GM12864 (cell line): ENCODE measurements at regions not wholly inside any gene's neighbourhood (a gene's known extent, or its start where the extent isn't known, plus 50 kb on each side); places are given as distances from the start of the nearest gene placed in this dataset.
"Not testable (repeated sequence)": the region's sequence is repeated elsewhere in the genome, so short reads cannot be mapped to it uniquely, and the experiment has no call there.

Experiments
- DNase-seq: peaks from one replicate; pipeline ENCODE4 v3.0.0-alpha.2; 2011; ENCODE audit warnings: low read depth
- H3K4me3 ChIP-seq: 2 replicates; pipeline ENCODE4 v1.5.1; 2011; ENCODE audit warnings: mild to moderate bottlenecking, low read depth, low read length, control low read depth
- TF ChIP-seq, protein P1 (sequence below): IDR thresholded peaks from 2 replicates; pipeline ENCODE4 v1.5.1; 2011; ENCODE audit warnings: low read depth, mild to moderate bottlenecking, moderate library complexity, low read length, control low read depth, inconsistent platforms; ENCODE audit errors: missing control alignments

DNA sequence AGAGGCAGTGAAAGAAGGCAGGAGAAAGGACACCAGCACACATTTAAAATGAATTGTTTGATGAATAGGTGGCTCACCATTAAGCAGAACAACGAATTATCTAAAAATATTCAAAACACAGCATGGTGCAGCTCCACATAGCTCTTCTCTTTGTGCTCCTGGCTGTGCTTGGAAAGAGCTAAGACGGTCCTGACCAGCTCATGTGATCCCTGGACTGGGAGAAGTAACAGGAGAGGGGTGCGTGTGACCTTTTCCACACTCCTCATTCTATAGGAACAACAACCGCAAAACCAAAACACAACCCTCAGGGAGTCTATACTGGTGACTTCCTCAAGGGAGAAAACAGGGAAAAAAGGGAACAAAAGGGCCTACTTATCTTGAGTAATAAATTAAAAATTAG is 140.5 kb downstream of the DIRAS2 start:
- no peak overlapping the region for H3K4me3 ChIP-seq
- TF ChIP-seq, protein P1, sequence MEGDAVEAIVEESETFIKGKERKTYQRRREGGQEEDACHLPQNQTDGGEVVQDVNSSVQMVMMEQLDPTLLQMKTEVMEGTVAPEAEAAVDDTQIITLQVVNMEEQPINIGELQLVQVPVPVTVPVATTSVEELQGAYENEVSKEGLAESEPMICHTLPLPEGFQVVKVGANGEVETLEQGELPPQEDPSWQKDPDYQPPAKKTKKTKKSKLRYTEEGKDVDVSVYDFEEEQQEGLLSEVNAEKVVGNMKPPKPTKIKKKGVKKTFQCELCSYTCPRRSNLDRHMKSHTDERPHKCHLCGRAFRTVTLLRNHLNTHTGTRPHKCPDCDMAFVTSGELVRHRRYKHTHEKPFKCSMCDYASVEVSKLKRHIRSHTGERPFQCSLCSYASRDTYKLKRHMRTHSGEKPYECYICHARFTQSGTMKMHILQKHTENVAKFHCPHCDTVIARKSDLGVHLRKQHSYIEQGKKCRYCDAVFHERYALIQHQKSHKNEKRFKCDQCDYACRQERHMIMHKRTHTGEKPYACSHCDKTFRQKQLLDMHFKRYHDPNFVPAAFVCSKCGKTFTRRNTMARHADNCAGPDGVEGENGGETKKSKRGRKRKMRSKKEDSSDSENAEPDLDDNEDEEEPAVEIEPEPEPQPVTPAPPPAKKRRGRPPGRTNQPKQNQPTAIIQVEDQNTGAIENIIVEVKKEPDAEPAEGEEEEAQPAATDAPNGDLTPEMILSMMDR: no peak
- no peak for DNase-seq

DNA sequence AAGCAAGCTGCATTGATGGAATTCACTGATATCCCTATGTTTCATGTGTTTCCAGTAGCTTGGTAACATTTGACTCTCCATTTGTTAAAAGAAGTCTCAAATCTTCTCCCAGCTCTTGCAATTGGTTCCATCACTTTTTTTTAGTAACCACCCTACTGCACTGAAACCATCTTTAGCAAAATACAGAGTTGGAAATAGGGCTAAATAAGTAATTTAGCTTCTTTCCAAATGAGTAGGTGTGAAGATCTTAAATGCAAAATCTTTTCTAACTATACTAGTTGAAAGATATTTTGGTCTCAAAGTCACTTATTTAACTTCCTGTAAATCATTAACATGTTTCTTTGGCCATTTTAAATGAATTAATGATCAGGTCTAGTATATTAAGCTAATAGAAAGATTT is 138.1 kb downstream of the DIRAS2 start:
- DNase-seq: no peak
- H3K4me3 ChIP-seq: no peak overlapping the region
- TF ChIP-seq, protein P1: no peak

DNA sequence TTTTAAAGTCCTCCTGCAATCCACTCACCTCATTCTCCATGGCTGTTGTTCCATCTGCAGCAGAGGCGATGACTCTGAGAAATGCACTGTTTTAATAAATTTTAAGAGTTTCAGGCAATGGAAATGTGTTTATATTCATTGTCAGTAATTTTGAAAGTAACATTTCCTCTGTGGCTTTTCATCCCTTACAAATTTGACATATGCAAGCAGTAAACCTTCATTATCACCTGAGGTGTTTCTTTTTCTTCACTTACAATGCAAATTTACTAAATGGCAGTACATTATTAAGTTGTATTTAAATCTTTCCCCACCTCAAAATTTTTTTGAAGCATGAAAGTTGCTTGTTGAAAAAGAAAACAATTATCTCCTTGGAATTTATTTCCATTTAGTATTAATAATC is 136.9 kb downstream of the DIRAS2 start:
- no peak for DNase-seq
- TF ChIP-seq, protein P1: no peak
- H3K4me3 ChIP-seq: no peak overlapping the region

DNA sequence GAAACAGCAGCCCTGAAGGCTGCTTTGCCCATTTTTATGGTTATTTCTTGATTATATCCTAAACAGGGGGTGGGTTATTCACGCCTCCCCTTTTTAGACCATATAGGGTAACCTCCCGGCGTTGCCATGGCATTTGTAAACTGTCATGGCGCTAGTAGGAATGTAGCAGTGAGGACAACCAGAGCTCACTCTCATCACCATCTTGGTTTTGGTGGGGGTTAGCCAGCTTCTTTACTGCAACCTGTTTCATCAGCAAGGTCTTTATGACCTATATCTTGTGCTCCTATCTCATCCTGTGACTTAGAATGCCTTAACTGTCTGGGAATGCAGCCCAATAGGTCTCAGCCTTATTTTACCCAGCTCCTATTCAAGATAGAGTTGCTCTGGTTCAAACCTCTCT is 136.2 kb downstream of the DIRAS2 start:
- not testable (repeated sequence) for H3K4me3 ChIP-seq, DNase-seq

DNA sequence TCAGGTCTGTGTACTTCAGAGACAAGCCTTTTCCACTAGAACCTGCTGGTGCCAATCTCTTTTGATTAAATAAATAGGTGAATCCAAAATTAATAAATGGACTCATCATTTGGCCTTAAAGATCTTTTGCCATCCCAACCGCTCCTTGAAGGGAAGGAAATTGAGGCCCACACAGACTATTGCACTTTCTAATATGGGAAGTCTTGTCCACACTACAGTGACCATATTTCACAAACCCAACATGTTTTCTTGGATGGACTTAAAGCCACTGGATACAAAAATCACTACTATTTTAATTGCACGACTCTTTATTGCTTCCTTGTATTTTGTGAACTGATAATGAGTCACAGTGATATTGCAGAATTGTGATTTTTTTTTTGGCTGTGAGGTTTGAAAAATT is 135.0 kb downstream of the DIRAS2 start:
- H3K4me3 ChIP-seq: no peak overlapping the region
- TF ChIP-seq, protein P1: no peak
- no peak for DNase-seq

DNA sequence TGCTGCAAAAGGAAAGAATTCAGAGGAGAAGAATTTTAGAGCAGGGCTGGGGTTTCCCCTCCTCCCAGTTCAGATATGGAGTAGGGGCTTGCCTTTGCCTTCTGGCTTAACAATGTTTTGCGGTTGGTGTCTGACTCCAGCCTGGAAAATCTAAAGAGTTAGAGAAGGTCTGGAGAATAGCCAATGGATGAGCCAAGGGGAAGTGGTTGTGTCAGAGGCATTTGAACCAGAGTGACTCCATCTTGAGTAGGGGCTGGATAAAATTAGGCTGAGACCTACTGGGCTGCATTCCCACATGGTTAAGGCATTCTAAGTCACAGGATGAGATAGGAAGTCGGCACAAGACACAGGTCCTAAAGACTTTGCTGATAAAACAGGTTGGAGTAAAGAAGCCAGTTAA is 133.7 kb downstream of the DIRAS2 start:
- no peak for DNase-seq
- TF ChIP-seq, protein P1: no peak
- no peak overlapping the region for H3K4me3 ChIP-seq

DNA sequence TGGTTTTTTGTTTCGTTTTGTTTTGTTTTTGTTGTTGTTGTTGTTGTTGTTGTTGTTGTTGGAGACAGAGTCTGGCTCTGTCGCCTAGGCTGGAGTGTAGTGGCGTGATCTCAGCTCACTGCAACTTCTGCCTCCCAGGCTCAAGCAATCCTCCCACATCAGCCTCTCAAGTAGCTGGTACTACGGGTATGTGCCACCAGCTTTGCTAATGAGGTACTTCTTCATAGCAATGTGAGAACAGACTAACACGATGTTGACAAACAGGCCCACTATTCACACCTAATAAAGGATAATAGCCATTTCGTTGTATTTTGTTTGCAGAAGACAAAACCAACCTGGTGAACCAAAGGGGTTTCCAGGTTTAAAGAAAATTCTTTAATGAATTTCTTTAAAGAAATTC is 130.9 kb downstream of the DIRAS2 start:
- H3K4me3 ChIP-seq: no peak overlapping the region
- TF ChIP-seq, protein P1: no peak
- no peak for DNase-seq

DNA sequence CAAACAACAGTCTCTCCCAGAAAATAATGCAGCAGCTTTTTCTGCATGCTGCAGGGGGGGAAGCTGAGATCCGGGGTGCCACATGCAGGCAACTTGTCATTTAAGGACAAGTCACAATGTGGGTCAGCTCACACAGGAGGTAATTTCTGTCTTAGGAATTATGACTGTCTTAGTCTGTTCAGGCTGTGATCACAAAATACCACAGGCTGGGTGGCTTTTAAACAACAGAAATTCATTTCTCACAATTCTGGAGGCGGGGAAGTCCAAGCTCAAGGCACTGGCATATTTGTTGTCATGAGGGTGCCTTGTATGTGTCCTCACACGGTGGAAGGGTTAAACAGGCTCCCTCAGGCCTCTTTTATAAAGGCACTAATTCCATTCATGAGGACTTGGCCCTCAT is 127.7 kb downstream of the DIRAS2 start:
- TF ChIP-seq, protein P1: no peak
- no peak overlapping the region for H3K4me3 ChIP-seq
- no peak for DNase-seq
